ENCODE measurements at regions not wholly inside any gene's neighbourhood (a gene's known extent, or its start where the extent isn't known, plus 50 kb on each side); places are given as distances from the start of the nearest gene placed in this dataset.

GRCh38 chr7:49417034-49417433 lies 356.4 kb upstream of the VWC2 start:
- WGBS, 2 donors: 55 to 69% methylated on average over 2 of the region's 2 CpGs

GRCh38 chr7:49418963-49419362 lies 354.5 kb upstream of the VWC2 start:
- Histone ChIP-seq H3K27me3 (ENCODE audit: control insufficient read depth in 1 of 2, insufficient read depth in 2 of 2, low read length in 2 of 2) (no peaks in the 10 kb centered on the region), H3K4me1 (ENCODE audit: control insufficient read depth in 2 of 2, insufficient read depth in 2 of 2, low read length in 1 of 2) (no peaks in the 10 kb centered on the region), H3K36me3 (ENCODE audit: control insufficient read depth in 2 of 2, insufficient read depth in 2 of 2, low read length in 1 of 2) (no peaks in the 10 kb centered on the region), H3K27ac (ENCODE audit: low read depth in 2 of 2, low read length in 1 of 2) (no peak overlapping the region), H3K4me3 (ENCODE audit: low read depth in 1 of 2, low read length in 2 of 2) (no peak overlapping the region), H3K9me3 (ENCODE audit: control insufficient read depth in 2 of 2, insufficient read depth in 1 of 2, low read depth in 1 of 2, low read length in 1 of 2) (no peaks in the 10 kb centered on the region)
- 50 to 57% methylated on average over 3 of the region's 3 CpGs for WGBS, 2 donors

More at GRCh38 chr7:49417034-49417433, 356.4 kb upstream of the VWC2 start:
- H3K27ac ChIP-seq (ENCODE audit: low read depth in 2 of 2, low read length in 1 of 2): no peak overlapping the region
- H3K36me3 ChIP-seq (ENCODE audit: control insufficient read depth in 2 of 2, insufficient read depth in 2 of 2, low read length in 1 of 2): no peaks in the 10 kb centered on the region
- H3K9me3 ChIP-seq (ENCODE audit: control insufficient read depth in 2 of 2, insufficient read depth in 1 of 2, low read depth in 1 of 2, low read length in 1 of 2): no peaks in the 10 kb centered on the region
- H3K4me3 ChIP-seq (ENCODE audit: low read depth in 1 of 2, low read length in 2 of 2): no peak overlapping the region
- no peaks in the 10 kb centered on the region for H3K4me1 ChIP-seq (ENCODE audit: control insufficient read depth in 2 of 2, insufficient read depth in 2 of 2, low read length in 1 of 2)
- no peaks in the 10 kb centered on the region for H3K27me3 ChIP-seq (ENCODE audit: control insufficient read depth in 1 of 2, insufficient read depth in 2 of 2, low read length in 2 of 2)

GRCh38 chr7:49422564-49422963 lies 350.9 kb upstream of the VWC2 start:
- no peaks in the 10 kb centered on the region for H3K36me3 ChIP-seq (ENCODE audit: control insufficient read depth in 2 of 2, insufficient read depth in 2 of 2, low read length in 1 of 2)
- no peak overlapping the region for H3K27ac ChIP-seq (ENCODE audit: low read depth in 2 of 2, low read length in 1 of 2)
- H3K9me3 ChIP-seq (ENCODE audit: control insufficient read depth in 2 of 2, insufficient read depth in 1 of 2, low read depth in 1 of 2, low read length in 1 of 2): no peaks in the 10 kb centered on the region
- no peaks in the 10 kb centered on the region for H3K27me3 ChIP-seq (ENCODE audit: control insufficient read depth in 1 of 2, insufficient read depth in 2 of 2, low read length in 2 of 2)
- no peak overlapping the region for H3K4me3 ChIP-seq (ENCODE audit: low read depth in 1 of 2, low read length in 2 of 2)
- no peaks in the 10 kb centered on the region for H3K4me1 ChIP-seq (ENCODE audit: control insufficient read depth in 2 of 2, insufficient read depth in 2 of 2, low read length in 1 of 2)

- H3K27ac ChIP-seq (ENCODE audit: low read depth in 2 of 2, low read length in 1 of 2): no peak overlapping the region
- no peaks in the 10 kb centered on the region for H3K36me3 ChIP-seq (ENCODE audit: control insufficient read depth in 2 of 2, insufficient read depth in 2 of 2, low read length in 1 of 2)
- no peaks in the 10 kb centered on the region for H3K9me3 ChIP-seq (ENCODE audit: control insufficient read depth in 2 of 2, insufficient read depth in 1 of 2, low read depth in 1 of 2, low read length in 1 of 2)
- no peaks in the 10 kb centered on the region for H3K4me1 ChIP-seq (ENCODE audit: control insufficient read depth in 2 of 2, insufficient read depth in 2 of 2, low read length in 1 of 2)
- no peaks in the 10 kb centered on the region for H3K27me3 ChIP-seq (ENCODE audit: control insufficient read depth in 1 of 2, insufficient read depth in 2 of 2, low read length in 2 of 2)
- H3K4me3 ChIP-seq (ENCODE audit: low read depth in 1 of 2, low read length in 2 of 2): no peak overlapping the region
These were observed 349.3 kb upstream of the VWC2 start for GRCh38 chr7:49424109-49424508.

GRCh38 chr7:49425277-49425818 lies 348.1 kb upstream of the VWC2 start:
- Histone ChIP-seq H3K4me1 (ENCODE audit: control insufficient read depth in 2 of 2, insufficient read depth in 2 of 2, low read length in 1 of 2) (no peaks in the 10 kb centered on the region), H3K4me3 (ENCODE audit: low read depth in 1 of 2, low read length in 2 of 2) (no peak overlapping the region), H3K9me3 (ENCODE audit: control insufficient read depth in 2 of 2, insufficient read depth in 1 of 2, low read depth in 1 of 2, low read length in 1 of 2) (no peaks in the 10 kb centered on the region), H3K27ac (ENCODE audit: low read depth in 2 of 2, low read length in 1 of 2) (no peak overlapping the region), H3K36me3 (ENCODE audit: control insufficient read depth in 2 of 2, insufficient read depth in 2 of 2, low read length in 1 of 2) (no peaks in the 10 kb centered on the region), H3K27me3 (ENCODE audit: control insufficient read depth in 1 of 2, insufficient read depth in 2 of 2, low read length in 2 of 2) (no peaks in the 10 kb centered on the region)
- WGBS, 2 donors: 32 to 36% methylated on average over 5 of the region's 5 CpGs

- Histone ChIP-seq H3K4me1 (ENCODE audit: control insufficient read depth in 2 of 2, insufficient read depth in 2 of 2, low read length in 1 of 2) (no peaks in the 10 kb centered on the region), H3K27me3 (ENCODE audit: control insufficient read depth in 1 of 2, insufficient read depth in 2 of 2, low read length in 2 of 2) (no peaks in the 10 kb centered on the region), H3K36me3 (ENCODE audit: control insufficient read depth in 2 of 2, insufficient read depth in 2 of 2, low read length in 1 of 2) (no peaks in the 10 kb centered on the region), H3K4me3 (ENCODE audit: low read depth in 1 of 2, low read length in 2 of 2) (no peak overlapping the region), H3K9me3 (ENCODE audit: control insufficient read depth in 2 of 2, insufficient read depth in 1 of 2, low read depth in 1 of 2, low read length in 1 of 2) (no peaks in the 10 kb centered on the region), H3K27ac (ENCODE audit: low read depth in 2 of 2, low read length in 1 of 2) (no peak overlapping the region)
- WGBS, 2 donors: 85 to 93% methylated on average over 4 of the region's 4 CpGs
These were observed 341.2 kb upstream of the VWC2 start for GRCh38 chr7:49432254-49432653.

GRCh38 chr7:49433794-49434193 lies 339.6 kb upstream of the VWC2 start:
- Histone ChIP-seq H3K27me3 (ENCODE audit: control insufficient read depth in 1 of 2, insufficient read depth in 2 of 2, low read length in 2 of 2) (no peaks in the 10 kb centered on the region), H3K4me1 (ENCODE audit: control insufficient read depth in 2 of 2, insufficient read depth in 2 of 2, low read length in 1 of 2) (no peaks in the 10 kb centered on the region), H3K4me3 (ENCODE audit: low read depth in 1 of 2, low read length in 2 of 2) (no peak overlapping the region), H3K9me3 (ENCODE audit: control insufficient read depth in 2 of 2, insufficient read depth in 1 of 2, low read depth in 1 of 2, low read length in 1 of 2) (no peaks in the 10 kb centered on the region), H3K27ac (ENCODE audit: low read depth in 2 of 2, low read length in 1 of 2) (no peak overlapping the region), H3K36me3 (ENCODE audit: control insufficient read depth in 2 of 2, insufficient read depth in 2 of 2, low read length in 1 of 2) (no peaks in the 10 kb centered on the region)

- 31 to 33% methylated on average over 1 of the region's 1 CpG for WGBS, 2 donors
- no peak overlapping the region for H3K4me3 ChIP-seq (ENCODE audit: low read depth in 1 of 2, low read length in 2 of 2)
- H3K4me1 ChIP-seq (ENCODE audit: control insufficient read depth in 2 of 2, insufficient read depth in 2 of 2, low read length in 1 of 2): no peaks in the 10 kb centered on the region
- no peaks in the 10 kb centered on the region for H3K27me3 ChIP-seq (ENCODE audit: control insufficient read depth in 1 of 2, insufficient read depth in 2 of 2, low read length in 2 of 2)
- no peaks in the 10 kb centered on the region for H3K9me3 ChIP-seq (ENCODE audit: control insufficient read depth in 2 of 2, insufficient read depth in 1 of 2, low read depth in 1 of 2, low read length in 1 of 2)
- no peaks in the 10 kb centered on the region for H3K36me3 ChIP-seq (ENCODE audit: control insufficient read depth in 2 of 2, insufficient read depth in 2 of 2, low read length in 1 of 2)
- H3K27ac ChIP-seq (ENCODE audit: low read depth in 2 of 2, low read length in 1 of 2): no peak overlapping the region
These were observed 338.6 kb upstream of the VWC2 start for GRCh38 chr7:49434846-49435245.

GRCh38 chr7:49438281-49438680 lies 335.2 kb upstream of the VWC2 start:
- Histone ChIP-seq H3K4me3 (ENCODE audit: low read depth in 1 of 2, low read length in 2 of 2) (no peak overlapping the region), H3K27me3 (ENCODE audit: control insufficient read depth in 1 of 2, insufficient read depth in 2 of 2, low read length in 2 of 2) (no peaks in the 10 kb centered on the region), H3K27ac (ENCODE audit: low read depth in 2 of 2, low read length in 1 of 2) (no peak overlapping the region), H3K36me3 (ENCODE audit: control insufficient read depth in 2 of 2, insufficient read depth in 2 of 2, low read length in 1 of 2) (no peaks in the 10 kb centered on the region), H3K9me3 (ENCODE audit: control insufficient read depth in 2 of 2, insufficient read depth in 1 of 2, low read depth in 1 of 2, low read length in 1 of 2) (no peaks in the 10 kb centered on the region), H3K4me1 (ENCODE audit: control insufficient read depth in 2 of 2, insufficient read depth in 2 of 2, low read length in 1 of 2) (no peaks in the 10 kb centered on the region)
- 90 to 95% methylated on average over 4 of the region's 4 CpGs for WGBS, 2 donors

- 44 to 61% methylated on average over 2 of the region's 2 CpGs for WGBS, 2 donors
- Histone ChIP-seq H3K36me3 (ENCODE audit: control insufficient read depth in 2 of 2, insufficient read depth in 2 of 2, low read length in 1 of 2) (no peaks in the 10 kb centered on the region), H3K27me3 (ENCODE audit: control insufficient read depth in 1 of 2, insufficient read depth in 2 of 2, low read length in 2 of 2) (no peaks in the 10 kb centered on the region), H3K4me3 (ENCODE audit: low read depth in 1 of 2, low read length in 2 of 2) (no peak overlapping the region), H3K9me3 (ENCODE audit: control insufficient read depth in 2 of 2, insufficient read depth in 1 of 2, low read depth in 1 of 2, low read length in 1 of 2) (no peaks in the 10 kb centered on the region), H3K4me1 (ENCODE audit: control insufficient read depth in 2 of 2, insufficient read depth in 2 of 2, low read length in 1 of 2) (no peaks in the 10 kb centered on the region), H3K27ac (ENCODE audit: low read depth in 2 of 2, low read length in 1 of 2) (no peak overlapping the region)
These were observed 329.9 kb upstream of the VWC2 start for GRCh38 chr7:49443515-49443914.

Measured in esophagus (tissue), 2 donors.